PFSK-1 (cell line): ENCODE measurements at regions not wholly inside any gene's neighbourhood (a gene's known extent, or its start where the extent isn't known, plus 50 kb on each side); places are given as distances from the start of the nearest gene placed in this dataset.

Experiments
- FOXP2 ChIP-seq: optimal IDR thresholded peaks from 2 replicates; pipeline ENCODE3; 2011; ENCODE audit warnings: borderline replicate concordance, control low read depth, inconsistent platforms; ENCODE audit not compliant: insufficient read depth; ENCODE audit errors: extremely low read length, extremely low read depth
- POLR2AphosphoS5 ChIP-seq: IDR thresholded peaks from 2 replicates; pipeline ENCODE4 v1.6.1; 2012; ENCODE audit warnings: low read depth, mild to moderate bottlenecking, control low read depth, low read length, moderate library complexity
- SIN3A ChIP-seq: IDR thresholded peaks from 2 replicates; pipeline ENCODE4 v1.6.1; 2012; ENCODE audit warnings: mild to moderate bottlenecking, low read length, moderate library complexity, borderline replicate concordance; ENCODE audit not compliant: insufficient read depth
- TAF1 ChIP-seq: IDR thresholded peaks from 2 replicates; pipeline ENCODE4 v1.6.1; 2012; ENCODE audit warnings: low read length, control low read depth, borderline replicate concordance; ENCODE audit not compliant: insufficient read depth
- TF ChIP-seq, protein P1 (sequence below), 2 experiments: IDR thresholded peaks; 2 replicates each; pipeline versions ENCODE4 v1.6.1 to v1.8.0; 2011 to 2012; ENCODE audit warnings: low read depth in 2 of 2, low read length in 2 of 2, control low read depth in 1 of 2, inconsistent platforms in 1 of 2, mild to moderate bottlenecking in 1 of 2, moderate library complexity in 1 of 2; ENCODE audit not compliant: insufficient read depth in 1 of 2

GRCh38 chr14:48725051-48725734 is 861.0 kb downstream of the RPS29 start:
- TF ChIP-seq, protein P1, sequence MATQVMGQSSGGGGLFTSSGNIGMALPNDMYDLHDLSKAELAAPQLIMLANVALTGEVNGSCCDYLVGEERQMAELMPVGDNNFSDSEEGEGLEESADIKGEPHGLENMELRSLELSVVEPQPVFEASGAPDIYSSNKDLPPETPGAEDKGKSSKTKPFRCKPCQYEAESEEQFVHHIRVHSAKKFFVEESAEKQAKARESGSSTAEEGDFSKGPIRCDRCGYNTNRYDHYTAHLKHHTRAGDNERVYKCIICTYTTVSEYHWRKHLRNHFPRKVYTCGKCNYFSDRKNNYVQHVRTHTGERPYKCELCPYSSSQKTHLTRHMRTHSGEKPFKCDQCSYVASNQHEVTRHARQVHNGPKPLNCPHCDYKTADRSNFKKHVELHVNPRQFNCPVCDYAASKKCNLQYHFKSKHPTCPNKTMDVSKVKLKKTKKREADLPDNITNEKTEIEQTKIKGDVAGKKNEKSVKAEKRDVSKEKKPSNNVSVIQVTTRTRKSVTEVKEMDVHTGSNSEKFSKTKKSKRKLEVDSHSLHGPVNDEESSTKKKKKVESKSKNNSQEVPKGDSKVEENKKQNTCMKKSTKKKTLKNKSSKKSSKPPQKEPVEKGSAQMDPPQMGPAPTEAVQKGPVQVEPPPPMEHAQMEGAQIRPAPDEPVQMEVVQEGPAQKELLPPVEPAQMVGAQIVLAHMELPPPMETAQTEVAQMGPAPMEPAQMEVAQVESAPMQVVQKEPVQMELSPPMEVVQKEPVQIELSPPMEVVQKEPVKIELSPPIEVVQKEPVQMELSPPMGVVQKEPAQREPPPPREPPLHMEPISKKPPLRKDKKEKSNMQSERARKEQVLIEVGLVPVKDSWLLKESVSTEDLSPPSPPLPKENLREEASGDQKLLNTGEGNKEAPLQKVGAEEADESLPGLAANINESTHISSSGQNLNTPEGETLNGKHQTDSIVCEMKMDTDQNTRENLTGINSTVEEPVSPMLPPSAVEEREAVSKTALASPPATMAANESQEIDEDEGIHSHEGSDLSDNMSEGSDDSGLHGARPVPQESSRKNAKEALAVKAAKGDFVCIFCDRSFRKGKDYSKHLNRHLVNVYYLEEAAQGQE (IDR thresholded peaks at IDR 0.05; ENCODE audit: insufficient read depth in 1 of 2, low read depth in 2 of 2, low read length in 2 of 2) = no peak
- TF ChIP-seq SIN3A (no peak), TAF1 (no peak)

DNA sequence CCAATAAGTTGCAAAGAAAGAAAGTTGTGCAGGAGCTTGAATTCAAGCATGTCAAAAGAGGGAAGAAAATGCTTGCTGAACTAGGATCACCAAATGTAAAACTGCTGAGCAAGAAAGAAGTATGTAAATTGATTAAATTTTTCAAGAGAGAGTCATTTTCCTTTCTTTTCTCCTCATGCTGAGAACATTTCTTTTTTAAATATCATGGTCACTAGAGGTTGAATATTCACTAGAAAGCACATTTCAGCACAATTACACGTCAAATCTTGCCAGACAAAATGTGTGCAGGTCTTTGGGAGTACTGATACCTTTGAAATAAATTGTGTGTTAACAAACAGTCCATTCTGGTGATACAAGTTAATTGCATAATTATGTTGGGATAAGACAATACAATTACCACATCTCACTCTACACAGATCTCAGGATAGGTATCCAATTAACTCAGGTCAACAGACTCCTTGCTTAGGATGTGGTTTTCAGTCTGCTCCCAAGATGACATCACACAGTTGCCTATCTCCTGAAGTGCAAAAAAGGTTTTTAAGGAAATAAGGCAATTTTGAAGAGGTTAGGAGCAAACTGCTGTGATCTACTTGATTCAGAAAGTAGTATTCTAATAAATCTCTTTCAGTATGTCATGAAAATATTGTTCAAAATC is 862.2 kb downstream of the RPS29 start:
- TF ChIP-seq FOXP2 (no peak), SIN3A (no peak), POLR2AphosphoS5 (no peak), TAF1 (no peak)
- TF ChIP-seq, protein P1 (IDR thresholded peaks at IDR 0.05; ENCODE audit: insufficient read depth in 1 of 2, low read depth in 2 of 2, low read length in 2 of 2) = no peak

DNA sequence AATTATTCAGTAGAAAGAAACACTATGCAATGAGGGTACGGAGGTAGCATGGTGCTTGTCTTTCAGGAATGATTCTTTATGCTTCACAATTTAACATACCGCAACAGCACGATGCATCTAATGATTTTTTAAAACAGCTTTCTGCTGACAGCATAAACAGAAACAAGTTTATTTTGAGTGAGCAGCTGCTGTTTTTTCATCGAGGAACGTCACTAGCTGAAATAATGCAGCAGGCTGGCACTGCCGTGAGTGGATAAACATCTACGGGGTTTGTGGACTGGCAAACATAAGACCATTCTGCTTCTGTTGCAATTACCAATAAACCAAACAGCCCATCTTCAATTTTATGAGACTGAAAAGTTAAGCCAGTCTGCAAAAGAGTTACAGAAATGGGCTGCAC is 871.8 kb downstream of the RPS29 start:
- no peak for TF ChIP-seq TAF1

DNA sequence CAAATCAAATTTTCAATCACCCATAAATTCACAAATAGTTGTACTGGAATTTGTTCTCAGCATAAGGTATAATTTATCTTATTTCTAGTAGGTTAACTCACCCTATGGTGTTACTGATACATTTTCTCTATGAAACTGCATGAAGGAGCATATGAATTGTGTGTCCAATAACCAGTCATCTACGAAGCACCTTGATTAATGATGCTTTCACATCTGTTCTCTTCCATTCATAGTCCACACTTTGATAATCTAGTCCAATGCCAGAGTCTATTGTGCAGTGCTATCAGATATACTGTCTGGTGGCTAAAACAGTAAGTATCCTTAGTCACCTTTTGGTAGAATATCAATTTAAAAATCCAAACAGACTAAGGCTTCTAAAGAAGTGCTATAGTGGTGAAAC is 876.0 kb downstream of the RPS29 start:
- TF ChIP-seq SIN3A = no peak
- TF ChIP-seq, protein P1 (IDR thresholded peaks at IDR 0.05; ENCODE audit: insufficient read depth in 1 of 2, low read depth in 2 of 2, low read length in 2 of 2) = no peak
- no peak for TF ChIP-seq POLR2AphosphoS5
- no peak for TF ChIP-seq TAF1
- no peak for TF ChIP-seq FOXP2

DNA sequence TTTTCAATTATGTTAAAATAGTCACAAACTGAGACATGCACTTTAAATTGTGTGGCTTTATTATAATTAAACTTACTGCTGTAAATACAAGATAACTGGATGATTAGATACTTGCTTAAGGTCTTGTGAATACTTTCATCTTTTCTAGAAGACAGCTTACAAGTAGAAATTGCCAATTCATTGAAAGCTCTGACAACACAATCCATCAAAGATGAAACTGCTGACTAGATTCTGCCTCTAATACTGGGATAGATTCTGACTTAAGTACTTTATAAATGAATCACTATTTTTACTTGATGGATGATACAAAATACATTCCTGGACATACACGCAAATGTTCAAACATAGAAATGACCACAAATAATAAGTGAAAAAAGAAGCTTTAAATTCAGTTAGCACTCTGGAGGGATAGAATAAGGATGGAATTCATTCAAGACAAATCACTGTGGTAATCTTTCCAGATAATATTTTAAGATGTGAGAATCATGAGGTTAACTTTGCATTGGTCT is 876.8 kb downstream of the RPS29 start:
- TF ChIP-seq FOXP2 = no peak

DNA sequence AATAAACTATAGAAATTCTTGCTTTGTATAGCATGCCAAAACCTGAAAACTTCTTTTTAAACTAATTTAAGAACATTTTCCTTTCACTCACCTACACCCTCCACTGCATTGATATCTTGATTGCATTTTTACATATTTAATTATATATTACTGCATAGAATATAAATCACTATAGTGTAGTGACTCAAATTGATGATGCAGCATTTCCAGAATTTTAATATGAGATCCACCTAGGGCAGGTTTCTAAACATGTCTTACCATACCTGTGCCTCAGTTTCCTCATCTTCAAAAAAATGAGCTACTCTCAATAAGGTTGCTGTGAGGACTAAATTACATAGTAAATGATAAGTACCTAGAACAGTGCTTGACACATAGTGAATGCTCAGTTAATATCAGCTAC is 881.5 kb downstream of the RPS29 start:
- TF ChIP-seq, protein P1 (IDR thresholded peaks at IDR 0.05; ENCODE audit: insufficient read depth in 1 of 2, low read depth in 2 of 2, low read length in 2 of 2) = no peak
- no peak for TF ChIP-seq FOXP2
- TF ChIP-seq POLR2AphosphoS5 = no peak
- no peak for TF ChIP-seq SIN3A
- no peak for TF ChIP-seq TAF1
